ENCODE measurements at regions not wholly inside any gene's neighbourhood (a gene's known extent, or its start where the extent isn't known, plus 50 kb on each side); places are given as distances from the start of the nearest gene placed in this dataset.

DNA sequence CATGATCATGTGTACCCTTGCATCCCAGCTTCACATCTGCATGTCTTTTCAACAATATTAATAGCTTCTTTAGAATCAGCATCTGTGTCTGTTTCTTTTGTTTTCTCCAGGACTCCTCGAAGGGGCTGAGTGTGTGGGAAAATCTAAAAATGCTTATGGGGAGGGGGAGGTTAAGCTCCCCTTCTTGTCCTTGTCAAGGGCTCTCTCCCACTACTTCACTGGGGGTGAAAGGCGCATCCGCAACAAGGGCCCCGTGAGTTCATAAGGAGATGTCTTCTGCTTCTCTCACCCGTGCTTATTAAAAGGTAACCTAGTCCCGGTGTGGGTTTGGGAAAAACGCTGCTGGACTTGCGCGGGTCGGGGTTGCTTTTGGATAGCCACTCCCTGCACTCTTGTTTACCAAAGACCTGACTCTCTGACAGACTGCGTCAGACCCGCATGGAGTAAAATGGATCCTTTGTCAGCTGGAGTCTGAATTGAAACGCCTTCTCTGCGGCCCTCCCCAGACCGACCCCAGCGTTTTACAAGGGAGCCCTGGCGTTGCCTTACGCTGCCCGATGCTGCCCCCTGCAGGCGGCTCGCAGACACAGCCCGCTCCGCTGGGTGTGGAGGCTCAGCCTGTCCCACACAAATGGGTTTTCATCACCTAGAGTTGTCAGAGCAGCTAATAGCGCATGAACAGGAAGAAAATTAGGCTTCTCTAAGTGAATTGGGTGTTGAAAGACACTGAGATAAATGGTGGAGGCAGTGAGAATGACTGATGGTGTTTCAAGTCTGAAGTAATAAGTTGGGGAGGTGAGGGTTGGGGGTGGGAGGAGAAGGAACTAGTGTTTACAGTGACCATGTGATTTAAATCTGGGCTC, 53.8 kb downstream of the IER5 start:
- peak; percentile 96 for DNase-seq

GRCh38 chr1:181143102-181143859, 54.8 kb downstream of the IER5 start:
- DNase-seq = no peak

GRCh38 chr1:181144238-181144637, 55.7 kb downstream of the IER5 start:
- no peak for DNase-seq

DNA sequence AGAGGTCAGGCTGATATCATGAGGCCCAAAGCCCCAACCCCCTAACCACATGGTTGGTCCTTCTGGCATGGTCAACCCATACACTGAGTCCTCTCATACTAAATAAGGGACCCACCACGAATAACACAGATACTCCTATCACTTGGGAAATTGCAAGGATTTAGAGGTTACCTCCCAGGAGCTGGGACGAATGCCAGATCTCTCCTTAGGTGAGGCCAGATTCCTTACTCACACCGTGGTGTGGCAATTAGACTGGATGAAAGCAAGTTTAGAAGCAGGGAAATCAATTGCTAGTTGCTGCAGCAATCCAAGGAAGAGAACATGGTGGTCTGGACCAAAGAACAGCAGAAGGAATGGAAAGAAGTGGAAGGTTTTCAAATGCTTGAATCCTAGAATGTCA, 60.1 kb downstream of the IER5 start:
- DNase-seq = no peak

- no peak for DNase-seq
Observed at GRCh38 chr1:181149326-181150125, 61.0 kb downstream of the IER5 start.

- no peak for DNase-seq
Observed at GRCh38 chr1:181150273-181150672, 61.8 kb downstream of the IER5 start.

- no peak for DNase-seq
Observed at GRCh38 chr1:181150842-181151241, 62.3 kb downstream of the IER5 start.

DNA sequence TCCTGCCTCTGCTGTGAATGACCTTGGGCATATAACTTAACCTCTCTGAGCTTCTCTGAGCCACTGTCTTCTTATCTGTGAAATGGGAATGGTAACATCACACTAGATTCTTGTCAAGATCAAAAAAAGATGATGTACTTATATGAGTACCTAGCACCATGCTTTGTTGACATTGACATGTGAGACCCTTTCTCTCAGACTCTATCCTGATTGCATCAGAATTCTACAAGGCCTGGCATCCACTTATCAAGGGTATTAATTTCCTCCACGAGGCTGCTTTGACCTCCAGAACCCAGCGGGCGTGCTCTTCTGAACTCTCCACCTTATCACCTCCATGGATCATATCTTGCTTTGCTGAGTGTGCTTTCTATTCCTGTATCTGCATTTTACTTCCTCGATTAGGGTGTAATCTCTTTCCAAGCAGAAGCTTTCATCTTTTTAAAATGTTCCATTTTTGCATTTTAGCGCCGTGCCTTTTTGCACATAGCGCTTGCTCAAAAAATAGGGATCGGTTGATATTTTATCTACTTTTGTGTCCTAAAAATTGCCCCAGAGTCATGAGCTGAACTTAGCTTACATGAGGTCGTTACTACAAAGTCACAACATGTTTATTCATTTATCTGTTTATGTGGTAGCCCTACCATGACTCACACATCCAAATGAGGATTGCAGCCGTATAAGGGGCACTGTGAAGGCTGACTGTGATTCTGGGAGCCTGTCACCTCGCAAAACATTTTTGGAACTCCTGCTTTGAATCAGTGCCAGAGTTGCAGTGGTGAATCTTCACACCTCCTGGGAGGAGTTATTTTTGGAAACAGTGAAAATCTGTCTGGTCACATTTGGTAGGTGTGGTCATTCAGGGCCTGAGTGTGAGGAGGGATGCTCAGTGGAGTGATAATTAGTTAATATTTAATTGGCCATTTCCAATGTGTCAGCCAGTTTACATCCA, 63.2 kb downstream of the IER5 start:
- no peak for DNase-seq

GRCh38 chr1:181152892-181153633, 64.6 kb downstream of the IER5 start:
- peak; percentile 52 to 73 for DNase-seq

DNA sequence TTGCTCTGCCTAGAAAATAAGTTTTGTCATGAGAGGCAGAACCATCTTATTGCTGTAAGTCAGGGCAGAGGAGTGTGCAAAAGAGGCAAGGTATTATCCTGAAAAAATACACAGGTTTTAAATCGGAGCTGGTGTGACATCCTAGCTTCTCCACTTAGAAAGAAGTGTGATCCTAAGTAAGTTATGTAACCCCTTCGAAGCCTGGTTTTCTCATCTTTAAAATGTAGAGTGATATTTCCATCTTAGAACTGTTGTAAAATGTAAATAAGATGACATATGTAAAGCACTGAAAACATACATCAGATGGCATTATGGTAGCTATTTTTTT, 65.1 kb downstream of the IER5 start:
- DNase-seq = no peak

DNA sequence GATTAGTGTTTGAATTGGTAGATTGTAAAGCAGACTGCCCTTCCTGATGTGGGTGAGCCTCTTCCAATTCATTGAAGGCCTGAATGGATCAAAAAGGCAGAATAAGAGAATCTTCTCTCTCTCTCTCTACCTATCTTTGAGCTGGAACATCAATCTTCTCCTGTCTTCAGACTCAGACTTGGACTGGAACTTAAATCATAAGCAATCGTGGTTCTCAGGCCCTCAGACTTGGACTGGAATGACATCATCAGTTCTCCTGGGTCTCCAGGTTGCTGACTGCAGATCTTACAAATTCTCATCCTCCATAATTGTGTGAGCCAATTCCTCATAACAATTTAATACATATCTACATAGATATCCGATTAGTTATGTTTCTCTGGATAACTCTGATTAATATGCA, 66.8 kb downstream of the IER5 start:
- no peak for DNase-seq

DNA sequence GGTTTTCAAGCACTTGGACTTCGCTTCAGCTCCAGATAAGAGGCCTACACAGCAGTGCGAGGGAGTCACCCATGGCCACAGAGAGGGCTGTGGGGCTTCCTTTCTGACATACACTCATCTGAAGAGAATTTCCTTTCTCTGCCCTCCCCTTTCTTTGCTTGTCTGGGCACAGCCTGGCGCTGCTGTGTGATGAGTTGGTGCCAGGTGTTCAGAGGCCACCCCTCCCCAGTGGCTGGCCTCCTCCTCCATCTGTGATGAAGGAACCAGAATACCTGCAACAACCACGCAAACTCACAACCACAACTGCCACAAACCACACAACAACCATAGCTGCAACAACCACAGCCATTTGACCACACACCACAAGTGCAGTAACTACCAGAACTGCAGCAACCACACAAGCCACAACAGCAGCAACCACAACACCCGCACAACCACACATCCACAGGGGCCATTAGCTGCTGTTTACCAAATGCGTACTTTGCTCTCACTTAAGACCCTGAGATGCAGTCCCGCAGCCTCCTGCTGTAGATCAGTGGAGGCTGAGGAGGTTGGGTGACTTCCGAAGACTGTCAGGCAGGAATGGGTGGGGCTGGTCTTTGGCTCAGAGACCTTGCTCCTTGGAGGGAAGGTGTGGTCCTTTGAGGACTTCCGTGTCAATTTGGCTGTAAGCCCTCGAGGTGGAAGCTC, 71.1 kb downstream of the IER5 start:
- no peak for DNase-seq

- no peak for DNase-seq
Observed at GRCh38 chr1:181160322-181160721, 71.8 kb downstream of the IER5 start.

DNA sequence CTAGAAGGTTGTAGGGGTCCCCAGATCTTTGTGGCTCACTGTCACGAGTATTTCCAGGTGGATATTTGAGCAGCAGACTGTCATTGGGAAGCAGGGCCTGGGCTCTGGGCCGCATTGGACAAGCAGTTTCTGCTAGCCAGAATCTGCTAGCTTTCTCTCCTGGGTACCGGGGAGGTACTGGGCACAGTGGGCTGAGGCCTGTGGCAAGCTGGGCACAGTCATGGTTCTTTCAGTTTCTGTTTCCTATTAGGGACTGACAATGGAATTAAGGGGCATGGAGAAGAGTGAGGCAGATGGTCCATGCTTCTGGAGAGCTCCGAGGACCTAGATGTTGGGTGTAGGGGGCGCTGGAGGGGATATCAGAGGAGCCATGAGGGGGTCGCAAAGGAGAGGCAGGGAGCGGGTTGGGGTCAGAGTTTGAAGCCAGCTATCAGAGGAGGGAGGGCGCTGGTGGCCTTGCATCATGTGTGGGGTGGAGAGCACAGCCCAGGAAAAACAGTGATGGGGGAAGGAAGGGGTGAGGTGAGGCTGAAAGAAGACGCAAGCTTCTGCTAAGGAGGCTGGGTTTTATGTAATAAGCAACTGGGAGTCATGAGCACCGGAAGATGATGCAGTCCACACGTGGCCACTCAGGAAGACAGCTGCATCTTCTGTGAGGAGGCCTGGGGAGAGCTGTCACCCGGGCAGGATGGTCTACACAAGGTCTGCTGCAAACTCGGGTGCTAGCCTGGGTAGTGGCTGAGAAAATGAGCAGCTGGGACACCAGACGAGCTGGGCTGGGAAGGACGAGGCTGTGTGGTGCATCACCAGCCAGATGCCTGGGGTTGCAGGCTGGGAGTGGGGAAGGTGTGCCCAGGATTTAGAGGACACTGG, 72.7 kb downstream of the IER5 start:
- no peak for DNase-seq

DNA sequence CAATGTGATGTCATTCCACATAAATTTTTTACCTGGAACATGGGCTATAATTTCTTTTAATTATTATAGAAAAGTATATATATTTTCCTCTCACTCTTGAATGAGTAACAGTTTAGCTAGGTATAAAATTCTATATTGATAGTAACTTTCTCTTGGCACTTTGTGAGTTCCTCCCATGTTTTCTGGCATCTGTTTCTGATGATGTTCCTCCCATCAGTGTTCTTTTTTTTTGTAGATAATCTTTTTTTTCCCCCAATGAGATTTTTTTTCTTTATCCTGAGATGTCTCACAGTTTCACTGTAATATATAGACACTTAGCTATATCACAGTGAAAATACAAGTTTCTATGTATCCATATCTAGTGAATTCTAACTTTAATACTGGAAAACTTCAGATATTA, 75.2 kb downstream of the IER5 start:
- no peak for DNase-seq

- DNase-seq = peak; percentile 82 to 94
Observed at GRCh38 chr1:181166377-181167196, 78.1 kb downstream of the IER5 start.

GRCh38 chr1:181169281-181169865, 80.9 kb downstream of the IER5 start:
- no peak for DNase-seq

GRCh38 chr1:181170194-181170593, 81.7 kb downstream of the IER5 start:
- no peak for DNase-seq

GRCh38 chr1:181172082-181172481, 83.6 kb downstream of the IER5 start:
- no peak for DNase-seq
